Fibroblast of villous mesenchyme (primary cell): ENCODE measurements at regions not wholly inside any gene's neighbourhood (a gene's known extent, or its start where the extent isn't known, plus 50 kb on each side); places are given as distances from the start of the nearest gene placed in this dataset.

Experiments
- DNase-seq: peaks from one replicate; pipeline ENCODE4 v3.0.0-alpha.2; 2010; ENCODE audit warnings: low read depth
- H3K4me3 ChIP-seq: 2 replicates; pipeline ENCODE4 v1.5.1; 2011; ENCODE audit warnings: low read depth, mild to moderate bottlenecking, low read length
- CTCF ChIP-seq: IDR thresholded peaks from 2 replicates; pipeline ENCODE4 v1.5.1; 2012; ENCODE audit warnings: low read depth, mild to moderate bottlenecking, low read length; ENCODE audit not compliant: insufficient read depth

DNA sequence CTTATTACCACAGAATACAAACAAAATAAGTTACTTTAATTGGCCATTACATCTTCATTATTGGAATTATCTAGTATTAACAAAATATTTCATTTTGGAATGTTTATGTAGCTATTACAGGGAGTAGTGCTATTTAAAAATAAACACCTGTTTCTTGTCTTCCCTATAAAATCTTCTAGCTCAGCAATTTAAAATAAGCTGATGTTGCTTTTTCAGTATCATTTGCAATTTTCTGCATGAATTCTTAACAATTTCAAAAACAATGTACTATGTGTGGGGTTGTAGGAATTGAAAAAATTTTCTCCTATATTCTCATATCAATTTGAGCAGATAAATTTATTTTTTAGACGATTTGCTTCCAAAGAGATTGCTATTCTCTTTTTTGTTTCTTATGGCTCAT lies 1251.3 kb upstream of the CRIM1 start:
- H3K4me3 ChIP-seq, result no peak overlapping the region
- DNase-seq, result no peak
- TF ChIP-seq CTCF, result no peak

GRCh38 chr2:35099342-35099741 lies 1256.2 kb upstream of the CRIM1 start:
- TF ChIP-seq CTCF, result no peak
- H3K4me3 ChIP-seq, result no peak overlapping the region
- no peak for DNase-seq

DNA sequence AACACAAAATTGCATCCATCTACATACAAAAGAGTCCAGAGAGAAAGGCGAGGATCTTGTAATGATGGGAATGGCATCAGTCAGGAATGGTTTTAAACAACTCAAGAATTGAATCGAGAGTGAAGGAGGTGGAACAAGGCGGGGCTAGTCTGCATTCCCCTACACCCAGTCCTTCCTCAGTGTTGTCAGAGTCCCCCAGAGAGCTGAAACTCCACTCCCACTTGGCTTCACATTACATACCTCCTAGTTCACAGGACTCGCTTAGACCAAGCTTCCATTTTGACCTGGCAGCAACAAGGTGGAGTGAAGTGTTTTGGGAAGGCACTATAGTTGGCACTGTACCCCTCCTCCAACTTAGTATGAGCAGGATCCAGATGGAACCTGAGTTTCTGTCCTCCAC lies 1273.5 kb upstream of the CRIM1 start:
- no peak overlapping the region for H3K4me3 ChIP-seq
- no peak for TF ChIP-seq CTCF
- DNase-seq, result no peak

DNA sequence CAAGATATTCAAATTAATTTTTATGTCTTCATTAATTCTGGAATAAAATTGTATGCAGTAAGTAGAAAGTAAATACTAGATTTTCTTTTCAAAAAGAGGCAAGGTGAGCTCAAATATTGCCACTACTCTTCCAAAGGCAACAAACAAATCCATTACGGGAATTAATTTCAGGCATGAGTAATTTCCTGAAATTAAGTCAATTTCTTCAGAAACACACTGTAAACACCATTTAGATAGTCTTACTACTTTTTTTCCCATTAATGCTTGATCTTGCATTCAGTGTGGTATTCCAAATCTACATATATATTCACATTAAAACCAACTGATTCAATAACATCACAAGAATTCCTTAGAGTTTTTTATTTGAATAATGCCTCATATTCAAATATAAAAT lies 1274.0 kb upstream of the CRIM1 start:
- no peak overlapping the region for H3K4me3 ChIP-seq
- no peak for TF ChIP-seq CTCF
- DNase-seq, result no peak

DNA sequence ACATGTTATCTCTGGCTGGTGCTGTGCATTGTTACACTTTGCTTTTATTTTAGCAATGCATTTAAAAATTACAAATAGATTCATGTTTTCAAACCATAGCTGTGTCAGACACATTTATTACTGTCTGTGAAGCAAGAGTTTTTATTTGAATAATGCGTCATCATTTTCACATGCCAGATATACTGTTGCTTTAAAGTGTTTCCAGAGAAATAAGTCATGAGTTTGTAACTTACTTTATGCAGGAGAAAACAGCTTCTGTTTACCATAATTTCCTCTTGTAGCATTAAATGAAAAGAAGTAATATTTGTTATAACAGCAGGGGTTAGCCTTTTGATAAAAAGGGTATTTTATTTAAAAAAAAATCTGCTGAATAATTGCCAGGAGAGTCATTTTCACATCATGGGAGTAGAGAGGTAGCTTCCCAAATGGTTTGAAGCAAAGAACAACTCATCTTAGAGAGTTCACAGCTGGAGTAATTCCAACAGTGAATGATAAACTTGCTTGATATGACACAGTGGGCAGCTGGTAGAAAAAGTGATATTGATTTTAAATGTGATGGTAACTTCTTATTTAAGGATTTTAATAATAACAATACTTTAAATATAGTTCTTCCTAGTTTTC lies 1274.5 kb upstream of the CRIM1 start:
- no peak for TF ChIP-seq CTCF
- no peak overlapping the region for H3K4me3 ChIP-seq
- DNase-seq, result peak; percentile 0

- no peak for TF ChIP-seq CTCF
- H3K4me3 ChIP-seq, result no peak overlapping the region
- DNase-seq, result no peak
Observed at GRCh38 chr2:35080231-35080910, 1275.2 kb upstream of the CRIM1 start.

DNA sequence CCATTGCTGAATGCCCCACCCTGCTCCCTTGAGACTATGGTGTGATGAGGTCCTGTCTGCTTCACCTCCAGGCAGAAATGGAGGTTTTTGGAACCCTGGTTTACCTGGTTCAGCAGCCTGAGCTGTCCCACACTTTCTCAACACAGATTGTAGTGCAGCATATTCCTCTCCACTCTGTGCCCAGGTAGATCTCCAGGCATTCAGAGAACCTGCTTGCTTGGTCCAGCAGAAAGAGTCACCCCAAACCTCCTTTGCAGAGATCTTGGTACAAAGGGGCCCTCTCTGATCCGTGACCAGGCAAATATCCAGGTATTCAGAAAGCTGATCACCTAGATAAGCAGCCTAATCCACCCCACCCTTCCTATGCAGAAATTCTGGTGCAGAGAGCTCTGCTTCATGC lies 1288.2 kb upstream of the CRIM1 start:
- no peak overlapping the region for H3K4me3 ChIP-seq
- TF ChIP-seq CTCF, result no peak
- DNase-seq, result no peak
